WTC11 (cell line): ENCODE measurements at regions not wholly inside any gene's neighbourhood (a gene's known extent, or its start where the extent isn't known, plus 50 kb on each side); places are given as distances from the start of the nearest gene placed in this dataset.

Experiments used
- ATAC-seq: fragments of 200-7000 bp; cut with Tn5 transposase; 2 replicates; pipeline ENCODE4 v1.10.0; 2021; ENCODE audit warnings: mild to moderate bottlenecking, moderate library complexity
- CTCF ChIA-PET: fragments of 300-600 bp; sonication (Branson Sonifier 250); formaldehyde crosslinking; loops from one replicate; lab custom pipeline; 2021; ENCODE audit warnings: antibody characterized with exemption; lab: Charles Lee
- POLR2A ChIA-PET: fragments of 350-600 bp; sonication (Branson Sonifier 250); formaldehyde crosslinking; loops from one replicate; lab custom pipeline; 2021; ENCODE audit warnings: antibody characterized with exemption; lab: Charles Lee
- DNase-seq: peaks from one replicate; pipeline ENCODE4 v3.0.0; 2021; ENCODE audit warnings: low spot score
- H3K27ac Mint-ChIP-seq: 2 replicates; pipeline ENCODE4 v1.8.0; 2021; ENCODE audit warnings: mixed read lengths
- H3K27me3 Mint-ChIP-seq: 2 replicates; pipeline ENCODE4 v1.8.0; 2021; ENCODE audit warnings: low read depth, mild to moderate bottlenecking, moderate library complexity, mixed read lengths
- H3K36me3 Mint-ChIP-seq: 2 replicates; pipeline ENCODE4 v1.8.0; 2021; ENCODE audit warnings: mixed read lengths
- H3K4me1 Mint-ChIP-seq: 2 replicates; pipeline ENCODE4 v1.8.0; 2022; ENCODE audit warnings: mixed read lengths
- H3K4me3 Mint-ChIP-seq: 2 replicates; pipeline ENCODE4 v1.8.0; 2021; ENCODE audit warnings: mild to moderate bottlenecking, moderate library complexity, mixed read lengths
- H3K9me3 Mint-ChIP-seq: 2 replicates; pipeline ENCODE4 v1.8.0; 2021; ENCODE audit warnings: mixed read lengths
- EMX1 ChIP-seq: fragments of 250-450 bp; sonication (Bioruptor Pico); IDR thresholded peaks from 2 replicates; pipeline ENCODE4 v1.8.0; 2021; ENCODE audit warnings: mild to moderate bottlenecking
- HMGXB4 ChIP-seq: sonication (generic); formaldehyde crosslinking; IDR thresholded peaks from 2 replicates; pipeline ENCODE4 v1.8.1; 2023; ENCODE audit warnings: mild to moderate bottlenecking, moderate library complexity, missing genetic modification reagents
- IRF1 ChIP-seq: sonication (generic); formaldehyde crosslinking; IDR thresholded peaks from 2 replicates; pipeline ENCODE4 v1.8.0; 2023; ENCODE audit warnings: missing genetic modification reagents
- MXD4 ChIP-seq: fragments of 250-450 bp; sonication (Bioruptor Pico); IDR thresholded peaks from 2 replicates; pipeline ENCODE4 v1.8.0; 2021; ENCODE audit warnings: mild to moderate bottlenecking, moderate library complexity, borderline replicate concordance
- NFATC4 ChIP-seq: fragments of 250-450 bp; sonication (Bioruptor Pico); IDR thresholded peaks from 2 replicates; pipeline ENCODE4 v1.9.0; 2021; ENCODE audit warnings: mild to moderate bottlenecking
- RORB ChIP-seq: fragments of 250-450 bp; sonication (Bioruptor Pico); IDR thresholded peaks from 2 replicates; pipeline ENCODE4 v1.9.0; 2021; ENCODE audit warnings: mild to moderate bottlenecking
- ZBTB43 ChIP-seq: sonication (generic); formaldehyde crosslinking; IDR thresholded peaks from 2 replicates; pipeline ENCODE4 v1.8.1; 2023; ENCODE audit warnings: mild to moderate bottlenecking, missing genetic modification reagents
- ZNF317 ChIP-seq: sonication (generic); formaldehyde crosslinking; IDR thresholded peaks from 2 replicates; pipeline ENCODE4 v1.8.1; 2023; ENCODE audit warnings: low read depth, mild to moderate bottlenecking, moderate library complexity, missing genetic modification reagents, borderline replicate concordance
- ZNF396 ChIP-seq: fragments of 250-450 bp; sonication (Bioruptor Pico); IDR thresholded peaks from 2 replicates; pipeline ENCODE4 v1.8.0; 2021; ENCODE audit warnings: mild to moderate bottlenecking, moderate library complexity, borderline replicate concordance
- ZNF423 ChIP-seq: fragments of 250-450 bp; sonication (Bioruptor Pico); IDR thresholded peaks from 2 replicates; pipeline ENCODE4 v2.1.2; 2022; ENCODE audit warnings: mild to moderate bottlenecking, moderate library complexity
- ZNF425 ChIP-seq: fragments of 250-450 bp; sonication (Bioruptor Pico); conservative IDR thresholded peaks from 2 replicates; pipeline ENCODE4 v1.9.0; 2021; ENCODE audit warnings: mild to moderate bottlenecking
- TF ChIP-seq, protein P1 (sequence below): sonication (generic); formaldehyde crosslinking; IDR thresholded peaks from 2 replicates; pipeline ENCODE4 v1.8.0; 2023; ENCODE audit warnings: missing genetic modification reagents, mild to moderate bottlenecking, borderline replicate concordance
- TF ChIP-seq, protein P2 (sequence below): sonication (generic); formaldehyde crosslinking; IDR thresholded peaks from 2 replicates; pipeline ENCODE4 v1.8.1; 2023; ENCODE audit warnings: mild to moderate bottlenecking, missing genetic modification reagents
- TF ChIP-seq, protein P3 (sequence below): sonication (generic); formaldehyde crosslinking; IDR thresholded peaks from 2 replicates; pipeline ENCODE4 v1.8.0; 2023; ENCODE audit warnings: mild to moderate bottlenecking, missing genetic modification reagents
- TF ChIP-seq, protein P4 (sequence below): fragments of 250-450 bp; sonication (Bioruptor Pico); IDR thresholded peaks from 2 replicates; pipeline ENCODE4 v1.9.0; 2021; ENCODE audit warnings: mild to moderate bottlenecking

DNA sequence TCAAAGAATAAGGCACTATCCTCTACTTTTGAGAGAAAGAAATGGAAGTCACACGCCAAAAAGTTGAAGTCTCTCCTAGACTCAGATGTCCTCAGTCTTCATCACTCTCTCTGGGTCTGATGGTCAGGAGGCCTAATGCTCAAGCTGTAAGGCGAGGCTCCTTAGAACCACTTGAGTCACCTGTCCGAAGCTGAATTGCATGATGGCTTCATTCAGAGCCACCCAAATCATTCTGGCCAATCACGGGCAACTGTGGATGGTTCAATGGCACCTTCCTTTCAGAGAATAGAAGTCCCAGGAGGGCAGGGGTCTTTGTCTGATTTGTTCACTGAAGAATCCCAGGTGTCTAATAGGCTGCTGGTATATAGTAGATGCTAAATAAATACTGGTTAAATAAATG is 63.9 kb upstream of the SMOX start (continued):
- TF ChIP-seq NFATC4 (CRISPR knock-in tag) (no peak), ZNF317 (CRISPR knock-in tag) (no peak), ZNF423 (CRISPR knock-in tag) (no peak), ZBTB43 (no peak), HMGXB4 (CRISPR knock-in tag) (no peak), IRF1 (CRISPR knock-in tag) (no peak), MXD4 (CRISPR knock-in tag) (no peak)
- TF ChIP-seq, protein P1, sequence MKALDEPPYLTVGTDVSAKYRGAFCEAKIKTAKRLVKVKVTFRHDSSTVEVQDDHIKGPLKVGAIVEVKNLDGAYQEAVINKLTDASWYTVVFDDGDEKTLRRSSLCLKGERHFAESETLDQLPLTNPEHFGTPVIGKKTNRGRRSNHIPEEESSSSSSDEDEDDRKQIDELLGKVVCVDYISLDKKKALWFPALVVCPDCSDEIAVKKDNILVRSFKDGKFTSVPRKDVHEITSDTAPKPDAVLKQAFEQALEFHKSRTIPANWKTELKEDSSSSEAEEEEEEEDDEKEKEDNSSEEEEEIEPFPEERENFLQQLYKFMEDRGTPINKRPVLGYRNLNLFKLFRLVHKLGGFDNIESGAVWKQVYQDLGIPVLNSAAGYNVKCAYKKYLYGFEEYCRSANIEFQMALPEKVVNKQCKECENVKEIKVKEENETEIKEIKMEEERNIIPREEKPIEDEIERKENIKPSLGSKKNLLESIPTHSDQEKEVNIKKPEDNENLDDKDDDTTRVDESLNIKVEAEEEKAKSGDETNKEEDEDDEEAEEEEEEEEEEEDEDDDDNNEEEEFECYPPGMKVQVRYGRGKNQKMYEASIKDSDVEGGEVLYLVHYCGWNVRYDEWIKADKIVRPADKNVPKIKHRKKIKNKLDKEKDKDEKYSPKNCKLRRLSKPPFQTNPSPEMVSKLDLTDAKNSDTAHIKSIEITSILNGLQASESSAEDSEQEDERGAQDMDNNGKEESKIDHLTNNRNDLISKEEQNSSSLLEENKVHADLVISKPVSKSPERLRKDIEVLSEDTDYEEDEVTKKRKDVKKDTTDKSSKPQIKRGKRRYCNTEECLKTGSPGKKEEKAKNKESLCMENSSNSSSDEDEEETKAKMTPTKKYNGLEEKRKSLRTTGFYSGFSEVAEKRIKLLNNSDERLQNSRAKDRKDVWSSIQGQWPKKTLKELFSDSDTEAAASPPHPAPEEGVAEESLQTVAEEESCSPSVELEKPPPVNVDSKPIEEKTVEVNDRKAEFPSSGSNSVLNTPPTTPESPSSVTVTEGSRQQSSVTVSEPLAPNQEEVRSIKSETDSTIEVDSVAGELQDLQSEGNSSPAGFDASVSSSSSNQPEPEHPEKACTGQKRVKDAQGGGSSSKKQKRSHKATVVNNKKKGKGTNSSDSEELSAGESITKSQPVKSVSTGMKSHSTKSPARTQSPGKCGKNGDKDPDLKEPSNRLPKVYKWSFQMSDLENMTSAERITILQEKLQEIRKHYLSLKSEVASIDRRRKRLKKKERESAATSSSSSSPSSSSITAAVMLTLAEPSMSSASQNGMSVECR (CRISPR knock-in tag): no peak

DNA sequence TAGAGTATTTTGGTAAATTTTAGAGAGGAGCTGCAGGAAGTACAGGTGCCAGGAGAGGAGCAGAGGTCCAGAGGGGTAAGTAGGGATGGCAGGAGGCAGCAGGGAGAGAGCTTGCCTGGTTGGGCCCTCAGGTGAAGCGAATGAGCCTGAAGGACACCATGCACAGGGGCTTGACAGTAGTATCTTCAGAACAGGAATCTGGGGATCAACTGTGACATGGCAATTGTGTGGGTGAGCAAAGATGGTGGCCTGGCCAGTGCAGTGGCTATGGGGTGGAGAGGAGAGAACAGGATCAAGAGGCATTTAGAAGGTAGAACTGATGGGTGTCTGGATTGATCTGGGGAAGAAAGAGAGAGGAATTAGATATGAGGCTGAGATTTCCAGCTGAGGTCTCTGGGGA is 64.5 kb upstream of the SMOX start:
- Mint-ChIP-seq H3K27ac (no peak overlapping the region), H3K4me3 (no peak overlapping the region), H3K36me3 (no peaks in the 10 kb centered on the region), H3K4me1 (peaks cover 25% of the 10 kb centered on the region), H3K27me3 (peaks cover 19% of the 10 kb centered on the region), H3K9me3 (no peaks in the 10 kb centered on the region)
- POLR2A ChIA-PET: no interaction called here
- CTCF ChIA-PET: interaction anchor here (0.9 to 4.5 kb wide), 7 partner anchors 11 to 373 kb away, joined by 3 to 55 read pairs (median 6); no protein-coding TSS in a partner anchor
- ATAC-seq (no peak), DNase-seq (no peak)
- TF ChIP-seq, protein P2, sequence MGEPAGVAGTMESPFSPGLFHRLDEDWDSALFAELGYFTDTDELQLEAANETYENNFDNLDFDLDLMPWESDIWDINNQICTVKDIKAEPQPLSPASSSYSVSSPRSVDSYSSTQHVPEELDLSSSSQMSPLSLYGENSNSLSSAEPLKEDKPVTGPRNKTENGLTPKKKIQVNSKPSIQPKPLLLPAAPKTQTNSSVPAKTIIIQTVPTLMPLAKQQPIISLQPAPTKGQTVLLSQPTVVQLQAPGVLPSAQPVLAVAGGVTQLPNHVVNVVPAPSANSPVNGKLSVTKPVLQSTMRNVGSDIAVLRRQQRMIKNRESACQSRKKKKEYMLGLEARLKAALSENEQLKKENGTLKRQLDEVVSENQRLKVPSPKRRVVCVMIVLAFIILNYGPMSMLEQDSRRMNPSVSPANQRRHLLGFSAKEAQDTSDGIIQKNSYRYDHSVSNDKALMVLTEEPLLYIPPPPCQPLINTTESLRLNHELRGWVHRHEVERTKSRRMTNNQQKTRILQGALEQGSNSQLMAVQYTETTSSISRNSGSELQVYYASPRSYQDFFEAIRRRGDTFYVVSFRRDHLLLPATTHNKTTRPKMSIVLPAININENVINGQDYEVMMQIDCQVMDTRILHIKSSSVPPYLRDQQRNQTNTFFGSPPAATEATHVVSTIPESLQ: no peak
- TF ChIP-seq RORB (CRISPR knock-in tag) (no peak), EMX1 (CRISPR knock-in tag) (no peak), ZBTB43 (no peak), ZNF396 (CRISPR knock-in tag) (no peak), ZNF425 (CRISPR knock-in tag) (no peak)
- TF ChIP-seq, protein P3, sequence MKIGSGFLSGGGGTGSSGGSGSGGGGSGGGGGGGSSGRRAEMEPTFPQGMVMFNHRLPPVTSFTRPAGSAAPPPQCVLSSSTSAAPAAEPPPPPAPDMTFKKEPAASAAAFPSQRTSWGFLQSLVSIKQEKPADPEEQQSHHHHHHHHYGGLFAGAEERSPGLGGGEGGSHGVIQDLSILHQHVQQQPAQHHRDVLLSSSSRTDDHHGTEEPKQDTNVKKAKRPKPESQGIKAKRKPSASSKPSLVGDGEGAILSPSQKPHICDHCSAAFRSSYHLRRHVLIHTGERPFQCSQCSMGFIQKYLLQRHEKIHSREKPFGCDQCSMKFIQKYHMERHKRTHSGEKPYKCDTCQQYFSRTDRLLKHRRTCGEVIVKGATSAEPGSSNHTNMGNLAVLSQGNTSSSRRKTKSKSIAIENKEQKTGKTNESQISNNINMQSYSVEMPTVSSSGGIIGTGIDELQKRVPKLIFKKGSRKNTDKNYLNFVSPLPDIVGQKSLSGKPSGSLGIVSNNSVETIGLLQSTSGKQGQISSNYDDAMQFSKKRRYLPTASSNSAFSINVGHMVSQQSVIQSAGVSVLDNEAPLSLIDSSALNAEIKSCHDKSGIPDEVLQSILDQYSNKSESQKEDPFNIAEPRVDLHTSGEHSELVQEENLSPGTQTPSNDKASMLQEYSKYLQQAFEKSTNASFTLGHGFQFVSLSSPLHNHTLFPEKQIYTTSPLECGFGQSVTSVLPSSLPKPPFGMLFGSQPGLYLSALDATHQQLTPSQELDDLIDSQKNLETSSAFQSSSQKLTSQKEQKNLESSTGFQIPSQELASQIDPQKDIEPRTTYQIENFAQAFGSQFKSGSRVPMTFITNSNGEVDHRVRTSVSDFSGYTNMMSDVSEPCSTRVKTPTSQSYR (CRISPR knock-in tag): no peak
- TF ChIP-seq, protein P4, sequence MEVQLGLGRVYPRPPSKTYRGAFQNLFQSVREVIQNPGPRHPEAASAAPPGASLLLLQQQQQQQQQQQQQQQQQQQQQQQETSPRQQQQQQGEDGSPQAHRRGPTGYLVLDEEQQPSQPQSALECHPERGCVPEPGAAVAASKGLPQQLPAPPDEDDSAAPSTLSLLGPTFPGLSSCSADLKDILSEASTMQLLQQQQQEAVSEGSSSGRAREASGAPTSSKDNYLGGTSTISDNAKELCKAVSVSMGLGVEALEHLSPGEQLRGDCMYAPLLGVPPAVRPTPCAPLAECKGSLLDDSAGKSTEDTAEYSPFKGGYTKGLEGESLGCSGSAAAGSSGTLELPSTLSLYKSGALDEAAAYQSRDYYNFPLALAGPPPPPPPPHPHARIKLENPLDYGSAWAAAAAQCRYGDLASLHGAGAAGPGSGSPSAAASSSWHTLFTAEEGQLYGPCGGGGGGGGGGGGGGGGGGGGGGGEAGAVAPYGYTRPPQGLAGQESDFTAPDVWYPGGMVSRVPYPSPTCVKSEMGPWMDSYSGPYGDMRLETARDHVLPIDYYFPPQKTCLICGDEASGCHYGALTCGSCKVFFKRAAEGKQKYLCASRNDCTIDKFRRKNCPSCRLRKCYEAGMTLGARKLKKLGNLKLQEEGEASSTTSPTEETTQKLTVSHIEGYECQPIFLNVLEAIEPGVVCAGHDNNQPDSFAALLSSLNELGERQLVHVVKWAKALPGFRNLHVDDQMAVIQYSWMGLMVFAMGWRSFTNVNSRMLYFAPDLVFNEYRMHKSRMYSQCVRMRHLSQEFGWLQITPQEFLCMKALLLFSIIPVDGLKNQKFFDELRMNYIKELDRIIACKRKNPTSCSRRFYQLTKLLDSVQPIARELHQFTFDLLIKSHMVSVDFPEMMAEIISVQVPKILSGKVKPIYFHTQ (CRISPR knock-in tag): no peak
